IMR-90 (cell line): ENCODE measurements at regions not wholly inside any gene's neighbourhood (a gene's known extent, or its start where the extent isn't known, plus 50 kb on each side); places are given as distances from the start of the nearest gene placed in this dataset.

Source experiments
- BHLHE40 ChIP-seq: fragments of 150-350 bp; IDR thresholded peaks from 2 replicates; pipeline ENCODE4 v1.6.1; 2016; ENCODE audit warnings: mild to moderate bottlenecking, low read depth, low read length
- CEBPB ChIP-seq: IDR thresholded peaks from 2 replicates; pipeline ENCODE4 v1.6.1; 2012; ENCODE audit warnings: low read depth, low read length, improper control_type of control experiment
- CHD1 ChIP-seq: IDR thresholded peaks from 2 replicates; pipeline ENCODE4 v1.6.1; 2012; ENCODE audit warnings: low read depth, low read length, improper control_type of control experiment
- FOS ChIP-seq: fragments of 150-350 bp; IDR thresholded peaks from 2 replicates; pipeline ENCODE4 v1.6.1; 2016; ENCODE audit warnings: low read depth, low read length
- POLR2A ChIP-seq: IDR thresholded peaks from 2 replicates; pipeline ENCODE4 v1.6.1; 2012; ENCODE audit warnings: mild to moderate bottlenecking, low read depth, low read length
- RAD21 ChIP-seq: IDR thresholded peaks from 2 replicates; pipeline ENCODE4 v1.6.1; 2012; ENCODE audit warnings: low read length, improper control_type of control experiment
- RCOR1 ChIP-seq: IDR thresholded peaks from 2 replicates; pipeline ENCODE4 v1.6.1; 2012; ENCODE audit warnings: mild to moderate bottlenecking, low read length, improper control_type of control experiment; ENCODE audit not compliant: insufficient replicate concordance
- RFX5 ChIP-seq: IDR thresholded peaks from 2 replicates; pipeline ENCODE4 v1.8.0; 2012; ENCODE audit warnings: low read depth, mild to moderate bottlenecking, low read length, moderate library complexity
- SMC3 ChIP-seq: fragments of 150-350 bp; IDR thresholded peaks from 2 replicates; pipeline ENCODE4 v1.6.1; 2016; ENCODE audit warnings: low read depth, mild to moderate bottlenecking, antibody characterized with exemption, low read length, moderate library complexity
- TF ChIP-seq, protein P1 (sequence below): conservative IDR thresholded peaks from 2 replicates; pipeline ENCODE4 v1.5.1; 2012; ENCODE audit warnings: mild to moderate bottlenecking, low read depth, low read length, improper control_type of control experiment
- TF ChIP-seq, protein P2 (sequence below): fragments of 150-350 bp; IDR thresholded peaks from 2 replicates; pipeline ENCODE4 v1.6.1; 2017; ENCODE audit warnings: mild to moderate bottlenecking, antibody characterized with exemption, low read length, low read depth

DNA sequence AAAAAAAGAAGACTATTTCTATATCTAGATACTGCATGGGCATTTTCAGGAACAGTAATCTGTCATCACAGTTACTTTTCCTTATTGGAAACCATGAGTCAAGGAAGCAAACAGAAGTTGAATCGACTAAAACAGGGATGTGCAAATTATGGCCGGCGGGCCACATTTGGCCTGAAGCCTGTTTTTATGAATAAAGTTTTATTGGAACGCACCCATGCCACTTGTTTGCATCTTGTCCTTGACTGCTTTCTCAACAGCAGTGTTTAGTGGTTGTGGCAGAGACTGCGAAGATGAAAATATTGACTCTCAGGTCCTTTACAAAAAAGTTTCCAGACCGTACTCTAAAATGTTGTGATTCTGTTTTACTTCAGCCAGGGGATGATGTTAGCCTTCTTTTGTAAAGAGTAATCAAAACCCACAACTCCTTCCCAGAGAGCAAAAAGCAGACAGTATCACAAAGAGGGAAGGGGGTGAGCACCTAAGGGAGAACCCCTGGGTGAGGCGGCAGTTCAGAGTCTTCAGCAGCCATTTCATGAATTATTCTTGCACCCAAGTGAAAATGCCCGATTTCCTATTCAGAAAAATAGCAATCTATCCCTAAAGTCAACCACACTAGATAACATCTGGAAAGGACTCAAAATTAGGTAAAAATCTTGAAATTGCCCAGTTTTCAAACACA, 190.4 kb downstream of the MYLK4 start:
- TF ChIP-seq, protein P1, sequence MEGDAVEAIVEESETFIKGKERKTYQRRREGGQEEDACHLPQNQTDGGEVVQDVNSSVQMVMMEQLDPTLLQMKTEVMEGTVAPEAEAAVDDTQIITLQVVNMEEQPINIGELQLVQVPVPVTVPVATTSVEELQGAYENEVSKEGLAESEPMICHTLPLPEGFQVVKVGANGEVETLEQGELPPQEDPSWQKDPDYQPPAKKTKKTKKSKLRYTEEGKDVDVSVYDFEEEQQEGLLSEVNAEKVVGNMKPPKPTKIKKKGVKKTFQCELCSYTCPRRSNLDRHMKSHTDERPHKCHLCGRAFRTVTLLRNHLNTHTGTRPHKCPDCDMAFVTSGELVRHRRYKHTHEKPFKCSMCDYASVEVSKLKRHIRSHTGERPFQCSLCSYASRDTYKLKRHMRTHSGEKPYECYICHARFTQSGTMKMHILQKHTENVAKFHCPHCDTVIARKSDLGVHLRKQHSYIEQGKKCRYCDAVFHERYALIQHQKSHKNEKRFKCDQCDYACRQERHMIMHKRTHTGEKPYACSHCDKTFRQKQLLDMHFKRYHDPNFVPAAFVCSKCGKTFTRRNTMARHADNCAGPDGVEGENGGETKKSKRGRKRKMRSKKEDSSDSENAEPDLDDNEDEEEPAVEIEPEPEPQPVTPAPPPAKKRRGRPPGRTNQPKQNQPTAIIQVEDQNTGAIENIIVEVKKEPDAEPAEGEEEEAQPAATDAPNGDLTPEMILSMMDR = no peak
- TF ChIP-seq SMC3 = no peak
- TF ChIP-seq CEBPB = no peak
- TF ChIP-seq RAD21 = no peak
- TF ChIP-seq, protein P2, sequence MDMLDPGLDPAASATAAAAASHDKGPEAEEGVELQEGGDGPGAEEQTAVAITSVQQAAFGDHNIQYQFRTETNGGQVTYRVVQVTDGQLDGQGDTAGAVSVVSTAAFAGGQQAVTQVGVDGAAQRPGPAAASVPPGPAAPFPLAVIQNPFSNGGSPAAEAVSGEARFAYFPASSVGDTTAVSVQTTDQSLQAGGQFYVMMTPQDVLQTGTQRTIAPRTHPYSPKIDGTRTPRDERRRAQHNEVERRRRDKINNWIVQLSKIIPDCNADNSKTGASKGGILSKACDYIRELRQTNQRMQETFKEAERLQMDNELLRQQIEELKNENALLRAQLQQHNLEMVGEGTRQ = no peak
- TF ChIP-seq CHD1 = no peak
- no peak for TF ChIP-seq POLR2A
- TF ChIP-seq RFX5 = no peak
- TF ChIP-seq BHLHE40 = no peak
- no peak for TF ChIP-seq RCOR1
- TF ChIP-seq FOS = no peak
